ENCODE measurements at regions not wholly inside any gene's neighbourhood (a gene's known extent, or its start where the extent isn't known, plus 50 kb on each side); places are given as distances from the start of the nearest gene placed in this dataset.

DNA sequence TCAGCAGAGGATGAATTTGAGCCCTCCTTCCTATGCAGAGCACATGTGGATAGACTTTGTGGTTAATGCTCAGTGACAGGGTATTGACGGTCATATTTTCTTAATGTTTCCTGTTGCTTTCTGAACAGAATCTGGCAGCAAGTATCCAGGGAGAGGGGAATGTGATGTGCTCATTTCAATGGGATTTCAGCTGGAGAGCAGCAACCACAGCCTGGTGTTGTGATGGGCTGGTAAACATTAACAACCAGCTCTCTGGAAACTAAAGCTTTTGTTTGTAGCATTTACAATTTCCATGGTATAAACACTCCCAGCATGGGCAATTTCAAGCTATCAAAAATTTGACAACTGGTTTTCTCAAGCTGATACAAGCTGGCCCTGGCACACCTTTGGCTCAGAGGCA, 215.9 kb downstream of the SH2D4B start:
- TF ChIP-seq, protein P1, sequence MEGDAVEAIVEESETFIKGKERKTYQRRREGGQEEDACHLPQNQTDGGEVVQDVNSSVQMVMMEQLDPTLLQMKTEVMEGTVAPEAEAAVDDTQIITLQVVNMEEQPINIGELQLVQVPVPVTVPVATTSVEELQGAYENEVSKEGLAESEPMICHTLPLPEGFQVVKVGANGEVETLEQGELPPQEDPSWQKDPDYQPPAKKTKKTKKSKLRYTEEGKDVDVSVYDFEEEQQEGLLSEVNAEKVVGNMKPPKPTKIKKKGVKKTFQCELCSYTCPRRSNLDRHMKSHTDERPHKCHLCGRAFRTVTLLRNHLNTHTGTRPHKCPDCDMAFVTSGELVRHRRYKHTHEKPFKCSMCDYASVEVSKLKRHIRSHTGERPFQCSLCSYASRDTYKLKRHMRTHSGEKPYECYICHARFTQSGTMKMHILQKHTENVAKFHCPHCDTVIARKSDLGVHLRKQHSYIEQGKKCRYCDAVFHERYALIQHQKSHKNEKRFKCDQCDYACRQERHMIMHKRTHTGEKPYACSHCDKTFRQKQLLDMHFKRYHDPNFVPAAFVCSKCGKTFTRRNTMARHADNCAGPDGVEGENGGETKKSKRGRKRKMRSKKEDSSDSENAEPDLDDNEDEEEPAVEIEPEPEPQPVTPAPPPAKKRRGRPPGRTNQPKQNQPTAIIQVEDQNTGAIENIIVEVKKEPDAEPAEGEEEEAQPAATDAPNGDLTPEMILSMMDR (IDR thresholded peaks at IDR 0.05; ENCODE audit: low read length) = no peak
- no peak for TF ChIP-seq EZH2 (IDR thresholded peaks at IDR 0.05; ENCODE audit: borderline replicate concordance, low read length)
